Activated T-cell treated with anti-CD3 and anti-CD28 coated beads for 24 hours (primary cell): ENCODE measurements at regions not wholly inside any gene's neighbourhood (a gene's known extent, or its start where the extent isn't known, plus 50 kb on each side); places are given as distances from the start of the nearest gene placed in this dataset.

Experiments used
- DNase-seq: peaks from one replicate; pipeline ENCODE4 v3.0.0-alpha.2; 2020; ENCODE audit warnings: low read depth

DNA sequence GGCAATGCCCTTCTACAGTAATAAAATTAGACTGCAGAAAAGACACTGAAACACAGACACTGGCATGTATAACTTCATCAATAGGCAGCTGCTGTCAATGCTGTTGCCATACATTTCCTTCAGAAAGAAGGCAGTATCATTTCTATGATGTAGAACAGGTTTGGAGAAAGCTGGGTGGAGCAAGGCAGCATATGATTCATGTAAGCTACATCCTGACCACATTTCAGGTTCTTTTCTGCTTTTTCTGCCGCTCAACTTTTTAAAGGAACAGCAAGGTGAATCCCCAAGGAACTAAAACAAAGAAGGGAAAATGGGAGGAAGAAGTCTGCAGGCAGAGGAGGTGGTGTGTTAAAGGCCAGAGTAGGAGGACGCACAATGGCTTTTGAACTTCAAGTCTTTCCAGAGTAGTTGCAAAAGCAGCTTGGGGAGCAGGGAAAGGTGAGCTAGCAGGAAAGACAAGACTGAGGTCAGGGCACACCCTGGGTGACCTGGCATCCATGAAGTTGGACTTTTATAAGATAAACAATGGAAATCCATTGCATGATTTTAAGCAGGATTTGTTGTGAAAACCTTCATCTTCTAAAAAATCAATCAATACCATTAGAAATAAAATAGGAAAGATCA is 142.1 kb downstream of the MED10 start:
- no peak for DNase-seq

GRCh38 chr5:6235726-6236125 is 142.6 kb downstream of the MED10 start:
- DNase-seq: no peak

DNA sequence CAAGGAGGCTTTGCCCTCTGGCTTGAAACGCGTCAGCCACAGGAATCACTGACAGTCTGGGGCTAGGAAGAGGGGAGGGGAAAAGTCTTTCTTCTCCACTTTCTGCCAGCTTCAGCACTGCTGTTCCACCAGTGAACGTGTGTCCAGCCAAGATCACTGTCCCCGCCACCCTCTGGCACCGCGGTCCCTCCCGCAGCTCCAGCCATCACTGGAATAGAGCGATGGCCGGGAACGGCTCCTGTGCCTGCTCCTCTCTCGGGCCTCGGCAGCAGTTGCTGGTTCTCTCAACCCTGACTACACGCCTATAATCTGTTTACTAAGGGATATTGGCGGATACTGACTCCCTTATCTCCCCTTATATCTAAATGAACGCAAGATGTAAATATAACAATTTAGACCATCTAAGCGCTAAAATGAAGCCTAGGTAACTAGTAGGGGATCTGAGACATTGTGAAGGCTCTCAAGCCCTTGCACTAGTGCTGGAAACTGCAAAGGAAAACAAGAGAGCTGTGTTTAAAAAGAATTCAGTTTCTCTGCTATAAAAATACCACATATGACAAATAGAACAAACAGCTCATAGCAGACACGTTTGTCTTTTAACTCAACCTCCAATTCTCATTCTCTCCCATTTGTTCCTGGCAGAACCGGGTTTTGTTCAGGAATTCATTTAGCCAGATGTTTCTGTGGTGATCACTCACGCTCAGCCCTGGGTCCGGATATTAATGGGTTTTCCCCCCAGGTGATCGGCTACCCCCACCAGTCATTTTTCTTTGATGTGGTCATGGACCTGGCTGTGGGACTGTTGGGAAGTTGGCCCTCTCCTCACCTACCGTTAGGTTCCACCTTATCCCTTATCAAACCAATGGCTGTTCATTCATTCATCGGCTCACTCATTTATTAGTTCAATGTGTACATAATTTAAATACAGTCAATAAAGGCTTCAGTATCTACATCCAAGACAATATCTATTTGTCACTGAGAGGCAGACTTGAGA is 149.8 kb downstream of the MED10 start:
- DNase-seq: no peak

- DNase-seq: no peak
Observed at GRCh38 chr5:6225121-6225607, 153.2 kb downstream of the MED10 start.

DNA sequence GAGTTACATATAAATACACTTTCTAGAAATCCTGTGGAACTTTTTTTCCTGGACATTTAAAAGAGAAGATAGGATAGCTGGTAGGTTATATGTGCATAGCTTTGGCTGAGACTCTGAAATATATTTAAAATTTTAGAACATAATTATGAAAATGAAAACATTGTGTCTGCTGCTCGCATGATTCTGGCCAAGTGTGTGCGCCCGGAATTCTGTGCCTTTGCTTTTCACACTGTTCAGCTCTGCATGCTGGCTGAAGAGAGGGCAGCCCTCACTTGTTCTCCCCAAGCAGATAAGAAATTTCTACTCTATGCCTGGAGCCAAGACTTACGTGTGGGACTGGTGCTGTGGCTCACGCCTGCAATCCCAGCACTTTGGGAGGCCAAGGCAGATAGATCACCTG is 153.9 kb downstream of the MED10 start:
- DNase-seq: no peak

DNA sequence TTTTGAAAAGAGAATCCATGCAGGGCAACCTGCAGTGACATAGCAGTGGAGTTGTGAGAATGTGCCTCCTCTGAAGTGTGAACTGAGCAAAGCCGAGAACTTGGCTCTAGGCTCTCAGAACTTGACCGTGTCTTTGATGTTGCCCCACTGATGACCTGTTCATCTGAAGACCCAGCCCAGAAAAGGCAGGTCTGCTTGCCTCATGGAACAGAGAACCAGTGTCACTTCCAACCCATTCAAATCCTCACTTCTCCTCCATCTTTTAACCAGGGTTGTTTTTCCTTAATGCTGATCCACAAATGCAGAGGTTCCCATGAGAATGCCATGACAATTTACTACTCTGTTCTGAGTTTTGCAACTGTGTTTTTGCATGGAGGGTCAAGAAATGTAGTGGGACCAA is 155.4 kb downstream of the MED10 start:
- no peak for DNase-seq

- no peak for DNase-seq
Observed at GRCh38 chr5:6222121-6222520, 156.2 kb downstream of the MED10 start.

GRCh38 chr5:6221141-6221626 is 157.2 kb downstream of the MED10 start:
- DNase-seq: no peak

DNA sequence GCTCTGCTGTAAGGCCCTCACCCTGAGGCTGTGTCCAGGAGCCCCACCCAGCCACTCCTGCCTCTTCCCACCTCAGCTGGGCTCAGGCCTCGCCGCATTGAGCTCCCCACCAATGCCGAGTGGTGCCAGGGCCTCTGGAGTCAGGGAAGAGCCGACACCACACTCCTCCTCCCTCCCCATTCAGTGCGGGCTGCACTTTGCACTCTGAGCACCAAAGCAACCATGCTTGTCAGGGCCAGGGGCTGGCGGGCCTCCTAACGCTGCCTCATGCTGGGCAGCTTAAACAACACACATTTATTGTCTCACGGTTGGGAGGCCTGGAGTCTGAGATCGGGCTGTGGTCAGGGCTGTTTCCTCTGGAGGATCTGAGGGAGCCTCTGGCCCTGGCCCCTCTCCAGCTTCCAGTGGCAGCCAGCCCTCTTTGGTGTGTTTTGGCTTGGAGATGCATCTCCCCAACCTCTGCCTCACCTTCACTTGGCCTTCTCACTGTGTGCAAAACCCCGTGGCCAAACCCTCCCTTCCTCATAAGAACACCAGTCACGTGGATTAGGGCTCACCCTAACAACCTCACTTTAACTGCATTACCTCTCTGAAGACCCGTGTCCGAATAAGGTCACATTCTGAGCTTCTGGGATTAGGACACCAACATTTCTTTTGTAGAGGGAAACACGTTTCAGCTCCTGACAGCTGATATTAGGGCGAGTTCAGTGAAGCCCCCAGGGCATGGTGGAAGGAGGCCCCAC is 157.8 kb downstream of the MED10 start:
- no peak for DNase-seq

GRCh38 chr5:6218517-6218916 is 159.8 kb downstream of the MED10 start:
- DNase-seq: no peak

GRCh38 chr5:6218116-6218515 is 160.2 kb downstream of the MED10 start:
- DNase-seq: no peak

DNA sequence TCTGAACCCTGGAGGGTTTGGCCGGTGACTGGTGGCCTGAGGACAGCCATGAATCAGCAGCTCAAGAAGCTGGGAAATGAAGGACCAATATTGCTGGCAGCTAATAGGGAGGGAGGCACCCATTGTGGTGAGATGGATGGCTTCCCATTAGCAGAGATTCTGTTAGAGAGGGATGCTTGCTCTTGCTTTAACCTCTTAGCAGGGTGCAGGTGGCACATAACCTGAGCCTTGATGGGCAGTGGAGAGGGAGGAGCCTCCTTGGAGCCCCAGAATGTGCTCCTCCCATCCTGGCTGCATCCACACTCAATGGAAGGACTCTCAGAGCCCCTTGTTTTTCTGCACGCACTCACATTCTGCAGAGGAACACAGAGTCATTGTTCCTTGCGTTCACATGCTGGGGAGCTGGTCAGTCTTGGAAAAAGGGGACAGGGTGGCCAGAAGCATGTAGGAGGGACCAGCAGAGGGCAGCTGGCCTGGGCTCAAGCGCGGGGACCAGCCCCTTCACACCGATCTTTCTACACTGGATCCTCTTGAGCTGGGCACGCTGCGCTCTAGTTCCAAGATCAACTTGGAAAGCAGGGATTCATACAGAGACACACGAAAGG is 161.8 kb downstream of the MED10 start:
- DNase-seq: no peak

- DNase-seq: no peak
Observed at GRCh38 chr5:6215891-6216290, 162.5 kb downstream of the MED10 start.

DNA sequence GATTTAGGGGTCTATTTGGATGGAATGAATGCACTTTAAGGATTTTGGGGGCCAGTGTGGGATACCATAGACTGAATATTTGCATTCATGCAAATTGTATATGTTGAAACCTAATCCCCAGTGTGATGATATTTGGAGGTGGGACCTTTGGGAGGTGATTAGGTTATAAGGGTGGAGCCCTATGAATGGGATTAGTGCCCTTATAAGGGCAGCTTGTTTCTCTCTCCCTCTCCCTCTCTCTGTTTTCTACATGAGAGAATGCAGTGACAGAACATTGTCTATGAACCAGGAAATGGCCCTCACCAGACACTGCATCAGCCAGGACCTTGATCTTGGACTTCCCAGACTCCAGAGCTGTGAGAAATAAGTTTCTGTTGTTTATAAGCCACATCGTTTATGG is 166.1 kb downstream of the MED10 start:
- DNase-seq: no peak

GRCh38 chr5:6206501-6206900 is 171.8 kb downstream of the MED10 start:
- DNase-seq: no peak

GRCh38 chr5:6202968-6203365 is 175.4 kb downstream of the MED10 start:
- no peak for DNase-seq

GRCh38 chr5:6202149-6202967 is 176.0 kb downstream of the MED10 start:
- no peak for DNase-seq

DNA sequence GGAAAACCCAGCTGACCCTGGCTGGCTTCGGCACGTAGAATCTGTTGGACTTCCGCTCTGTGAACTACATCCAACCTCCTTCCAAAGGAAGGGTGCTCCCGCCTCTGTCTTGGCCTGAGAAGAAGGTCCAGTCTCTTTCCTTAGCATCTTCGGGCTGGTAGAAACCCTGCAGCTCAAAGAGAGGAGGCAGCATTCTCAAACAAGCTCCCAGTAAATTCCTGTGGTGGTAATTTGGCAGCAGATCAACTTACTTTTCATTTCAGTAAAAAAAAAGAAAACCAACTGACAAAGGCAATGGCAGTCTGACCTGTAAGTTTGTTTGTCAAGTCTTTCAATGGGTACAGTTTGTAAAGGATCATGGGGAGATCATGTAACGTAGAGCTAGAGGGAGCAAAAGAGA is 176.7 kb downstream of the MED10 start:
- no peak for DNase-seq

GRCh38 chr5:6198531-6198930 is 179.8 kb downstream of the MED10 start:
- DNase-seq: no peak

GRCh38 chr5:6197427-6197826 is 180.9 kb downstream of the MED10 start:
- DNase-seq: no peak

DNA sequence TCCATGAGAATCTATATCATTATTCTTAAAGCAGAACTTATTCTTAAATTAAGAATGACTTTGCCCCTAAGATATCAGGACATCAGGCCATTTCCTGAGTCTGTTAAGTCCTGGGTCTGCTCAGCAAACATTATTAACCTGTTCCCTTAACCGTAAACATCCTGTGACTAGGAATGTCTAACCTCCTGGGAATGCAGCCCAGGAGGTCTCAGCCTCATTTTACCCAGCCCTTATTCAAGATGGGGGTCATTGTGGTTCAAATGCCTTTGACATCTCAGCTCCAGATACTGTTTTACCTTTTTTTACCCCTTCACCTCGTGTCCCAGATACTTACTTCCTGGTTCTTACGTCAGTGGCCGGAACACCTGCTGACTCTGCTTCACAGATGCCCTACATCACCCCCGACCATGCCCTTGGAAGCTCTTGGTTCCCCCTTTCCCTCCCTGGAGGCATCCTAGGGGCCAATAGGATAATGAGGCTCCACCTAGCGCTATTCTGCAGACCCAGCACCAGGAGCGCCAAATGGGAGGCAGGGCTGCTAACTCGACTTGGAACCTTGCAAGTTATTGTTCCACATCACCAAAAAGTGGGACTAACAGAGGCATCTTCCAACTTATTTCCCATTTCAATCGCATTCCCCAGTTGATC is 182.5 kb downstream of the MED10 start:
- no peak for DNase-seq
